Middle frontal gyrus (tissue), 1 donor: ENCODE measurements at regions not wholly inside any gene's neighbourhood (a gene's known extent, or its start where the extent isn't known, plus 50 kb on each side); places are given as distances from the start of the nearest gene placed in this dataset.

Source experiments
- DNase-seq: peaks from one replicate; pipeline ENCODE4 v3.0.0-alpha.2; 2015; ENCODE audit warnings: low spot score; ENCODE audit errors: extremely low spot score

DNA sequence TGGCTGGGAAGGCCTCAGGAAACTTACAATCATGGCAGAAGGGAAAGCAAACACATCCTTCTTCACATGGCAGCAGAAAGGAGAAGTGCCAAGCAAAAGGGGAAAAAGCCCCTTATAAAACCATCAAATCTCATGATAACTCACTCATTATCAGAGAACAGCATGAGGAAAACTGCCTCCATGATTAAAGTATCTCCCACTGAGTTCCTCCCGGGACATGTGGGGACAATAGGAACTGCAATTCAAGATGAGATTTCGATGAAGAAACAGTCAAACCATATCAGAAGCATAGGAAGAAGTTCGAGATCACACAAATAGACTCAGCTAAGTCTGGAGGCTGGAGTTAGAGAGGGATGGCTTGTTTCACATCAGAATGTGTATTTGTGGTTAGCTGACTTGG, 869.4 kb upstream of the PHF14 start:
- DNase-seq, result no peak

DNA sequence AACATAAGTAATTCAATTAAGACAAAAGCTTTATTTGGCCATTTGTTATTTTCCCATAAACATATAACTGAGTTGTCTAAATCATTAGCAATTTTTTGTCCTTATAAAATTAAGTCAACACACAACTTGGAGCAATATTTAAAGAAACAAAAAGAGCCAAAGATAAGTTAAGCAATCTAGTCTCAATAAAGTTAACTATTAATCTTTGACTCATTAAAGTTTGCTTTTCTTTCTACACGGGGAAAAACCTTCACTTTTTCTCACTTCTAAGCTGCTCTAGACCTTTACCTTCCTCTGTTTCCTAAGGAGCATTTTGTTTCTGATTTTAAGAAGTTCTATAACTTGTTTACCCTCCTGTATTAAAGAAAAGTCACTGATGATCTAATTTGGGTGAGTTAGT, 867.1 kb upstream of the PHF14 start:
- no peak for DNase-seq

DNA sequence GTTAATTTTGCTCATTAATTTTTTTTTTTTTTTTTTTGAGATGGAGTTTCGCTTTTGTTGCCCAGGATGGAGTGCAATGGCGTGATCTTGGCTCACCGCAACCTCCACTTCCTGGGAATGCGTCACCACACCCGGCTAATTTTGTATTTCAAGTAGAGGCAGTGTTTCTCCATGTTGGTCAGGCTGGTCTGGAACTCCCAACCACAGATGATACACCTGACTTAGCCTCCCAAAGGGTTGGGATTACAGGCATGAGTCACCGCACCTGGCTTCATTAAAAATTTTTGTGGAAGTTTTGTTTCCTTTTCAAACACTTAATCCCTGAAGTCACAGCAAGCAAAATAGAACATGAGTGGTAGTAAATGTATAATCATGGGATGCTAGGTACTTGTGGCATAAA, 857.2 kb upstream of the PHF14 start:
- DNase-seq, result no peak

DNA sequence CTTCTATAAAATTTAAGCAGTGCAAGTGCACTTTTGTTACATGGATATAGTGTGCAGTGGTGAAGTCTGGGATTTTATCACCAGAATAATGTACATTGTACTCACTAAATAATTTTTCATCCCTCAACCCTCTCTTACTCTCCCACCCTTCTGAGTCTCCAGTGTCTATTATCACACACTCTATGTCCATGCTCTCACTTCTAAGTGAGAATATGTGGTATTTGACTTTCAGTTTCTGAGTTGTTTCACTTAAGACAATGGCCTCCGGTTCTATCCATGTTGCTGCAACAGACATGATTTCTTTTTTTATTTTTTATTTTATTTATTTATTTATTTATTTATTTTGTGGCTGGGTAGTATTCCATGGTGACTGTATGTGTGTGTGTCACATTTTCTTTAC, 855.9 kb upstream of the PHF14 start:
- DNase-seq, result no peak

DNA sequence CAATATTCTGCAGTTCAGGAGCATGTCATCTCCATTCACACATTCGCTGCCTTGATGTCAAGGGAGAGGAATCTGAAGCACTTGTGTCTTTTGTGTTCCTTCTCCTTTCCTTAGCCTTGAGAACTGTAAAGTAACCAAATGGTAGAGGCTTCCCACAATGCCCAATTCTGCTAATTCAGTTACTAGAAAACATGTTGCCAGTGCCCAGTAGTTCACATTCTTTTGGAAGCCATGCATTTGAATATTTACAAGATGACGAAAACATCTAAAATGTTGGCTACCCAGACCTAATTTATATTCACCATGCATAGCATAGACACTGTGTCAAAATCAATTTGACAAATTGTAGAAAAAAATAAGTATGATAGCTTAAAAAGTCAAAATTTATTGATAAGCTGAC, 852.7 kb upstream of the PHF14 start:
- DNase-seq, result no peak

DNA sequence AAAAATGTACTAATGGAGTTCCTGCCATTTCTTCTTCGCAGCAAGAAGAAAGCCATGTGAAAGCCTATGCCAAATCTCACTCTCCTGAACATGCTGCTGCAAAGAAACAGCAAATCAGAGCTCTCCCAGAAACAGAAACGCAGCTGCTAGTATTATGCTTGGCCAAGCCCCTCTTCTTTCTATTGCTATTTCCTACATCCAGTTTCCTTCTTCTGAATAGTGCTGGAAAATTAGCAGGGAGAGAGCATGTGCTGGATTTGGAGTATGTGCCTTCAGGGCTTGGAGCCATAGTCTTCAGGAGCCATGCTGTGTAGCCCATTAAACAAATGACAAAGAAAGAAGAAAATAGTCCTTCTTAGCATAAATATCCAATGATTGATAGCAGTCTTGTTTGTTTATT, 852.0 kb upstream of the PHF14 start:
- no peak for DNase-seq

DNA sequence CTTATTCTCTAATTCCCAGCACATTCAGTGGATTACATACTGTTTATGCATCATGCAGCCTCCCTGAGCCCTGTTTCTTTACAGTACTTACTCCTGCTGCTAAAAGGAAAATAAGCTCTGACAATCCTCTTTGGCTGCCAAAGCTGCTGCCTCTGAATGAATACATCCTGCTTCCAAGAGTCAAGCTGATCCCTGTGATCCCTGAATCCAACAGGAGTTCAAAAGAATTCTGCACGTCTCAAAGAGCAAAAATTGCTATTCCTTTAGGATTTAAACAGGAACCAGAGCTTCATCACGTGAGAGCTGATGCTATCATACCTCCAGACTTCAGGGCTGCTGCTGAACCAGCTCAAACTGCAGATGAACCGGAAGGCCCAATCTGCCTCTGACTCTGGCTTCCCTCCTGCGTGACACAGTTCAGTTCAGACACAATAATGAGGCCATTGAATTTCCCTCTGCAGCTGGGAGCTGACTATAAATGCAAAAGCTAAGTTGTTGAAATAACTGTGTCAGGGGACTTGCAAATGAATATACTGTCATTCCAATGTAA, 851.0 kb upstream of the PHF14 start:
- peak; percentile 74 for DNase-seq

DNA sequence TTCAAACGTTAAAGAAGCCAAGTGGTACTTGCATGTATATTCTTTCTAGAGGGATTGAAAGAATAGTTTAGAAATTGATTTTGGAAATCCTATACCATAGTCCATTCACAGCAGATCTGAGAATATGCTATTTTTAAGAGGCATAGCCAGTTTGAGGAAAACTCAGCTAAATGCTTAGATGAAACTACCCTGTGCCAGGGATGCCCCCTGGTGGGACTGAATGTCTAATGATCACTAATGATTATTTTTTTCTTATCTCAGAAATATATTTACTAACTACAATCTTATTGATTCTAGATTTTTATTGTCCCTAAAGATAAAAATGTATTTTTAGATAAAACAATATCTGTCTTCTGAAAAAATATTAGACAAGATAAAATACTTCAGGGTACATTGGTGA, 844.9 kb upstream of the PHF14 start:
- no peak for DNase-seq

DNA sequence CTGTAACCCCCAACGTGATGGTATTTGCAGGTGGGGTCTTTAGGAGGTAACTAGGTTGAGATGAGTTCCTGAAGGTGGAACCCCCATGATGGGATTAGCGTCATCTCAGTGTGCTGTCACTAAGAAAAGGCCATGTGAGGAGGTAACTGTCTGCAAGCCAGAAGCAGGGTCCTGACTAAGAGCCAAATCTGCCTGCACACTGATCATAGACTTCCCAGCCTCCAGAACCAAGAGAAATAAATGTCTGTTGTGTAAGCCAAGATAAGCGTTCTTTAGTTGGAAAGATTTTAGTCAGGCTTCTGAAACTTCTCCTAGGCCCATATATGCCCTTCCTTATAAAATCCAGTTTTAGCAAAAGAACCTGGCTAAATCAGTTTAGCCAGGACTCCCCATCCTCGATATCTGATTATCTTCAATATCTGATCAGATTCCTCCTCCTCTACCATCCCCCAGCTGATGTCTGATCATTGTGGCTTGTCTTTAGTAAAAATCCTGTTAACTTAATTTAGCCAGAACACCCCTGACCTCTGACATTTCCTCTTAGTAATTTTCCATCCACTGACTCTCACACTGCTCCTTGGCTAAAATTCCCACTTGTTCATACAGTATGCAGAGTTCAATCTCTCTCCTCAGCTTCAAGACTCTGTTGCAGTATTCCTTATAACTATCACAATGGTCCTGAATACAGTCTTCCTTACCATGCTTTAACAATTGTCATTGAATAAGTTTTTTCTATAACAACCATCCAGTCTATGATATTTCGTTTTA, 835.4 kb upstream of the PHF14 start:
- no peak for DNase-seq

DNA sequence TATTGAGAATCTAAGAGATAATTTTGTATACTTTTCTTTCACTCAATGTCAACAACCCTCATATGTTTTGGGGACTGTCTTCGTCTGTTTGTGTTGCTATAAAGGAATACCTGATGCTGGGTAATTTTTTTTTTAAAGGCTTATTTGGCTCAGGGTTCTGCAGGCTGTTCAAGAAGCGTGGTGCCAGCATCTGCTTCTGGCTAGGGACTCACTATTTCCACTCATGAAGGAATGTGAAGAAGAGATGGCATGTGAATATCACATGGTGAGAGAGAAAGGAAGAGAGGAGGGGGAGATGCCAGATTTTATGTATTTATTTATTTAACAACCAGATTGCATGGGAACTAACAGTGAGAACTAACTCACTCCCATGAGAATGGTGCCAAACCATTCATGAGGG, 827.4 kb upstream of the PHF14 start:
- no peak for DNase-seq

DNA sequence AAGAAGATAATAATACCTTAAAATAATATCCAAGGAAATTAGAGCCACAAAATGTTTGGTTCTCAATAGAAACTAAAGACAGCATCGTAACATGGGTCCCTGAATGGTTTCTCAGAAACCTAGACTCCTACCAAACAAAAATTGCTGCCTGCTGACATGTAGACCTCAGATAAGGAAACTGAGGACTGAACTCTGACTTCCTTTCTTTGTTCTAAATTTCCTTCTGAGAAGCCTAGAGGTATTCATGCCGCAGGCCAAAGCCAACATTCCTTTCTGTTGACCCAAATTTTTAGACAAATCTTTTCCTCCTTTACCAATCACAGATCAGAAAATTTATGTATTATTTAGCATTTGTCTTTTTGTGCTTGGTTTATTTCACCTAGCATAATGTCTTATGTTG, 816.7 kb upstream of the PHF14 start:
- DNase-seq, result no peak

DNA sequence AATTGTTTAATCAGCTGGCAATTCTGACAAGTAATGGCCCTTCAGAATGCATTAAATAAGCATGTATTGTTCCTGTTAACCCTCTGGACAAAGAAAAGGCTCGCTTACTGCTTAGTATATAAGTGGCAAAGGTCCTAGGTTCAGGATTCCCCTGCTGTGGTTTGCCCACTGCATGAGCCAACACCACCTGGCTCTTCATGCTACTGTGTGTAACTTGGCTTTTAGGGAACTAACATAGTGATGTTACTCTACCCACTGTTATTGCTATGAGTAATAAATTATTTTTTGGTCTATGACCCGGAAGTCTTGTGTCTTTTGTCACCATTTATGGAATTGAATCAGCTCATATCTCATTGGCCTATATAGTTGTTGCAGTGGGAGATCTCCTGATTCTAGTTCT, 791.7 kb upstream of the PHF14 start:
- no peak for DNase-seq

DNA sequence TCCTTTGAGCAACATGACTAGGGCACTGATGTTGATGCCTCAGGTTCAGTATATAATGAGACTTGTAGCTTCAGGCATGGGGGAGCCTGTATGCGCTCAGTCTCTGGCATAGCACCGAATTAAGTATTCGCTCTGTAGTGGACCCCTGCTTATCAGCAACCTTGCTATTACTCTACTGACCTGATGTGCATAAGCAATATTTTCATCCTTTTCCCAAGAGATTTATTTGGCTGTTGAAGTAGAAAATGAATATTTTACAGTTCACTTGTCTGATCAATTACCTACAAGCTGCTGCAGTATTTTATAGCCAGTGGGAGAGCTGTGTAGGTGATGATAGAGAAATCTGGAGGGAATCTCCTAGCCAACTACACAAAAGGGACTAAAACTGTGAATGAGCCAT, 781.6 kb upstream of the PHF14 start:
- DNase-seq, result no peak

DNA sequence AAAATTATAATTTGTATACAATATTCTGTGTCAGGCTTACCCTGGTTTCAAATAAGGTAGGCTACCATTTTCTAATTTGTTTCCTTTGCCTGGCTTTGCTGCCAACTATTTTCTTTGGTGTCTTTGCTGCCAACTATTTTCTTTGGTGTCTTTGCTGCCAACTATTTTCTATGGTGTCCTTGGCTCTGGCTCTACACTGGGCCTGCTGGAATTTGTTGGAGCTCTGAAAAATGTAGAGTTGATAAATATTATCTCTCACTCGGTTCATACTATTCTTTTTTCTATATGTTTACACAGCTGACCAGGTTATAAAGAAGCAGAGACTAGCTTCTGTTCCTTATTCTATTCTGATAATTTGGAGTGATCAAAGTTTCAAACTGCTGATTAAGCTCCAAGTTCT, 768.0 kb upstream of the PHF14 start:
- DNase-seq, result no peak

DNA sequence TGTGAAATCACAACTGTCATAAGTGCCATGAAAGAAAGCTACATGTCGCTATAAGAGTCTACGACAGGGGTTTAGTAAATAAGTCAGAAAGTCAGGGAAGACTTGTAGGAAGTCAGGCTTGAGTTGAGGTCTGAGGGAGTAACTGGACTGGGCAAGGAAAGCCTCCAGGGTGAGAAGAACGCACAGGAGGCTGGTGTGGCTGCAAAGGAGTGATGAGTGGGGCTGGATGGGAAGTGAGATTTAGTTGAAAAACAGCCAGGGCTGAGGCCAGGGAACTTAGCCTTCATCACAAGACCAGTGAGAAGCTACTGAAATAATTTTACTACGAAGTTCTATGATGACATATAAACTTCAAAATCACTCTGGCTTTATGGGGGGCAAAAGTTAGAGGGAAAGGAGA, 763.7 kb upstream of the PHF14 start:
- DNase-seq, result no peak

DNA sequence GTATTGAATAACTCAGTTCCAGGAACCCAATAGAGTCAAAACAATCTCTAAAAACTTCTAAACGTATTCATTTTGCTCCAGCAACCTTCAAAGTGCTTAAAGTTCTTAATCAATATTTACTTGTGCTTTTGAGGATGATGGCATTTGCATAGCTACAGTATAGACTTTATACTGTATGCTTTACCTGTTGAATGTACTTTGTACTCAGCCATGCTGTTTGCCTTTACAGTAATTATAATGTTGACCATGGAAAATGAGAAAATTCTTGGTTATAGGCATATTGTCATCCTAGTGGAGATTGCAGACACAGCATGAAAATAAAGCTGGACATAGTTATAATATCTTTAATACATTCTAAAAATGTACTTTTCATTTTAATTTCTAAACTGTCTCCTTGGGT, 762.7 kb upstream of the PHF14 start:
- no peak for DNase-seq

DNA sequence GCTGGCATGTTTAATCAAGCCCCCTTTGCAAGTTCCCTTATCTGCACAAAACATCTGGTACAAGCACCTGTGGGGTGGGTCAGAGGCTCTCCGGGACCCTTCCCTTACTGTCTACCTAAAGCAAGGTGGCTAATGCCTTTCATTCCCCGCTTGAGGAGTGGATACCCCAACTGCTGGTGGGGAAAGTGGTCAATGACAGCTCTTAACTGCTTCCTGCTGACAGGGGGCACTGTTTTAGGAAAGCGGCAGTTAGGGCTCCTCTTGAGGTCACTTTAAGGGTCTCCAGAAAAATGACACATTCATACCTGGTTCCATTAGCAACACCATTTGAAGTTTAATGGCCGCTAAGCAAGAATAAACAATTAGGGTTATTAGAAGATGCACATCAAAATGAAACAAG, 761.8 kb upstream of the PHF14 start:
- DNase-seq, result no peak

DNA sequence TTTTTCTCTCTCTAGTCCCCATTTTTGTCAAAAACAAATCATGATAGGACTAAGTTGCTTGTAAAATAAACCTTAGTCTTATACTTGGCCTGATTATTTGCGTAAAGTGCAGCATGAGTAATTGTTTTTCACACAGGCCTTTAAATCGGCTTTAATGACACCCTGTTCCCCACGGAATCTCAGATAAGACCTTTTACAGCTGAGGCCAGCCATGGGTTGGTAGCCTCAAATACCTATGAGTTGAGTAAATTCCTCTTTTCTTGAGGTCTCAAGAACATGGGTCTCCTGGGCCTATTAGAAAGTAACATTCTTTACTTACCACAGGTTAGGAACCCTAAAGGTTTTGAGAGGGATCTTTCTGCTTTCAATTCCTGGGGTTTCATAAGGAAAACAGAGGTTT, 761.0 kb upstream of the PHF14 start:
- no peak for DNase-seq

DNA sequence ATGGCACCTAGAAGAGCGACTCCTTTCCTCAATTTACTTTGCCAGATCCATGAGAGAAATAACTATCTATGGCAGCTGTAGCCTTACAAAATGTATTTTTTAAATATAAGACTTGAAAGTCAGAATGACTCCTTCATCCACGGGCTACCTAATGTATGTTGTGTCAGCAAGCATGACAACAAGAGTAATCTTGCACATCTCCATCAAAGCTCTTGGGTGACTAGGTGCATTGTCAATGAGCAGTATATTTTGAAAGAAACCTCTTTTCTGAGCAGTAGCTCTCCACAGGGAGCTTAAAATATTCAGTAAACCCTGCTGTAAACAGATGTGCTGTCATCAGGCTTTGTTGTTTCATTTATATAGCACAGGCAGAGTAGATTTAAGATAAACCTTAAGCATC, 757.2 kb upstream of the PHF14 start:
- no peak for DNase-seq

DNA sequence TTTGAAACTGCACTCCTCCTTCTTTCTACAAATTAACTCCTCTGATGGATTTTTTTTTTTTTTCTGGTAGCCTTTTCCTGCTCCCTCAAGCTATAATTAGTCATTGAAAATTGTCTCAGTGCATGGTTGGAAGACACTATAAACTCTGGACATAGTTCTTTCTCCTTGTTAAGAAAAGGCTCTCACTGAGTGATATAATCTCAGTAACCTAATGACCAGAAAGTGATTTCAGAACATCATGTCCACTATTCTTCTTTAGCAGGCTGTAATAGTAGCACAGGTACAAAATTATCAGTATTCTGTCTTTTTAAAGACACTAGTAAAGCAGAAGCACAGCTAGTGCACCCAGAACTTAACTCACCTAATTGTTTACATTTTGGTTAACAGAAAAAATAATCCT, 752.6 kb upstream of the PHF14 start:
- no peak for DNase-seq

DNA sequence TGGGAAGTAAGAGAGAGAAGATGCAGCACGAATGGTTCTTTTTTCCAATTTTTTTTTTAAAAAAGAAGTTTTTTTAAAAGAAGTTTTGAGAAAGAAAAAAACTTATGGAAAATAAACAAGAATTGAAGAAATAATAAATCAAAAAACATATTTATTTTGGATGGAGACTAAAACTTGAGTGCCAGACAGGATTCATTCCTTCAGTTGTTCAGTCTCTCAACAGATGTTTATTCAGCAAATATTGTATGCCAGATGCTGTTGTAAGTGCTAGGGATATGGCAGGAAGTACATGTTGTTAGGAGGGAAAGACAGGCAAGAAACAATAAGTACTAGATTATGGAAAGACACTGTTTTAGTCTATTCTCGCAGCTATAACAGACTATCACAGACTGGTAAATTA, 750.7 kb upstream of the PHF14 start:
- no peak for DNase-seq

DNA sequence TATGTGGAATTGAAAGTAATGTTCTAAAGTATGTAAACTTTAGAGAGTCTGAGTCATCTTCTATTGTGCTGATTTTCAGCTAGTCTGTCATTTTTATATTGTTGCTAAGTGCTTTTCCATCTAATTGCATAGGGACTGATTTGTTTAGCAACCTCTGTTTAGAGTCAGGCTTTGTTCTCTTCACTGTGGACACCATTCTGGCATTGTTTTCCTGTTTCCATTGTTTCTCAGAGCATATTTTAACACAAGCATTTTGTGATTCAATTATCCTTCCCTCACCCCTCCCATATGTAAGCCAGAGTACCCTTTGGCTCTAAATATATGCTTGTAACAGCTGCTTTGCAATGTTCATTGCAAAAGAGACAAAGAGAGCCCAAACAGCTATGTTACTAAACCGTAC, 748.4 kb upstream of the PHF14 start:
- no peak for DNase-seq

DNA sequence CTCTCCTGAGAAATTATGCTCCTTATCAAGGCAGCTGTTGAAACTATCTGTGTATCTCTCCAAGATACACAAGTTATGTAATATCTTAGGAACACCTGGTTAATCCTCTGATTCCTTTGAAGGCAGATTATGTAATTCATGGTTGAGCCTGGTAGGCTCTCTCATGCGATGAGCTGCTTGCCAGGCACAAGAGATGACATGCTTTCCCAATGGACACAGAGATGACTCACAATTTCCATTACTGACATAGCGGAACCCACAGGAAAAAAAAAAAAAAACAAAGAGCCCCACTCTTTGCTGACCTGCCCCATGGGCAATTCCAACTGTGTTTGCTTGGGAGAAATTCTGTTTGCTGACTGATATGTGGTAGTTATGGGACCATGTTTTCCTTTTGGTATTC, 736.4 kb upstream of the PHF14 start:
- no peak for DNase-seq

DNA sequence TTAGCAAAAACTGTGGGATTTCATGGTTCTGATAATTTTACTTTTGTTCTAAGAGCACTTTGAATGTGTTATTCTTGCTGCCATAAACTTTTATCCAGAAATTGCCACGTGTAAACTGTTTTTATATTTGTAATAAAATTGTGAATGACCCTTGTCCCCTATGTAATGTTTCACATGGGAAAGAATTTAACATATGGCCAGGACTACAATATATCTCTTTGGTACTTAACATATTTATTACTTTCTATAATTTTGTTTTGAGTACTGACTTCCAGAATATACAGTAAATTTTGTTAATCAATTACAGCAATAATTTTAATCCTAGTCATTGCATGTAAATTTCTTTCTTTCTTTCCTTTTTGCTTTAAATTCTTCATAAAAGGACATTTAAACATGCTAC, 735.0 kb upstream of the PHF14 start:
- no peak for DNase-seq
